ENCODE measurements at regions not wholly inside any gene's neighbourhood (a gene's known extent, or its start where the extent isn't known, plus 50 kb on each side); places are given as distances from the start of the nearest gene placed in this dataset.

- intact Hi-C loops (cut with DNase I), result no loop called here
- DNase-seq, result no peak
- Histone ChIP-seq H3K27ac (no peak overlapping the region), H3K9me3 (no peaks in the 10 kb centered on the region), H3K4me1 (ENCODE audit: insufficient read depth) (no peaks in the 10 kb centered on the region), H3K4me3 (no peak overlapping the region), H3K36me3 (no peaks in the 10 kb centered on the region), H3K27me3 (no peaks in the 10 kb centered on the region)
- TF ChIP-seq EP300 (IDR thresholded peaks at IDR 0.05), result no peak
- TF ChIP-seq POLR2A (IDR thresholded peaks at IDR 0.05), result no peak
- no peak for TF ChIP-seq CTCF (IDR thresholded peaks at IDR 0.05)
- 72 to 74% (median 74%) methylated on average over 2 of the region's 2 CpGs for WGBS, 3 donors
These were observed 110.9 kb upstream of the FRY start for GRCh38 chr13:31920727-31921100.

GRCh38 chr13:31922724-31923123, 108.8 kb upstream of the FRY start:
- intact Hi-C loops (cut with DNase I), result no loop called here
- no peak for DNase-seq
- WGBS, 3 donors, result 94 to 100% (median 94%) methylated on average over 1 of the region's 1 CpG
- no peak overlapping the region for H3K4me3 ChIP-seq
- no peaks in the 10 kb centered on the region for H3K9me3 ChIP-seq
- H3K36me3 ChIP-seq, result no peaks in the 10 kb centered on the region
- no peaks in the 10 kb centered on the region for H3K4me1 ChIP-seq (ENCODE audit: insufficient read depth)
- no peaks in the 10 kb centered on the region for H3K27me3 ChIP-seq
- TF ChIP-seq POLR2A (IDR thresholded peaks at IDR 0.05) (no peak), EP300 (IDR thresholded peaks at IDR 0.05) (no peak), CTCF (IDR thresholded peaks at IDR 0.05) (no peak)
- H3K27ac ChIP-seq, result no peak overlapping the region

- Histone ChIP-seq H3K36me3 (no peaks in the 10 kb centered on the region), H3K27ac (no peak overlapping the region), H3K9me3 (no peaks in the 10 kb centered on the region), H3K4me1 (ENCODE audit: insufficient read depth) (no peaks in the 10 kb centered on the region), H3K4me3 (no peak overlapping the region), H3K27me3 (no peaks in the 10 kb centered on the region)
- 94 to 97% (median 94%) methylated on average over 3 of the region's 3 CpGs for WGBS, 3 donors
- intact Hi-C loops (cut with DNase I), result no loop called here
- DNase-seq, result no peak
- TF ChIP-seq CTCF (IDR thresholded peaks at IDR 0.05), result no peak
- no peak for TF ChIP-seq POLR2A (IDR thresholded peaks at IDR 0.05)
- TF ChIP-seq EP300 (IDR thresholded peaks at IDR 0.05), result no peak
These were observed 108.3 kb upstream of the FRY start for GRCh38 chr13:31923134-31923763.

- Histone ChIP-seq H3K27me3 (no peaks in the 10 kb centered on the region), H3K4me1 (ENCODE audit: insufficient read depth) (peaks cover 2% of the 10 kb centered on the region), H3K9me3 (no peaks in the 10 kb centered on the region), H3K36me3 (no peaks in the 10 kb centered on the region), H3K27ac (no peak overlapping the region), H3K4me3 (no peak overlapping the region)
- no peak for DNase-seq
- 0 to 6% (median 2%) methylated on average over 2 of the region's 2 CpGs for WGBS, 3 donors
- intact Hi-C loops (cut with DNase I), result no loop called here
- TF ChIP-seq CTCF (IDR thresholded peaks at IDR 0.05) (no peak), POLR2A (IDR thresholded peaks at IDR 0.05) (no peak), EP300 (IDR thresholded peaks at IDR 0.05) (no peak)
These were observed 106.5 kb upstream of the FRY start for GRCh38 chr13:31925079-31925478.
